ENCODE measurements at regions not wholly inside any gene's neighbourhood (a gene's known extent, or its start where the extent isn't known, plus 50 kb on each side); places are given as distances from the start of the nearest gene placed in this dataset.

DNA sequence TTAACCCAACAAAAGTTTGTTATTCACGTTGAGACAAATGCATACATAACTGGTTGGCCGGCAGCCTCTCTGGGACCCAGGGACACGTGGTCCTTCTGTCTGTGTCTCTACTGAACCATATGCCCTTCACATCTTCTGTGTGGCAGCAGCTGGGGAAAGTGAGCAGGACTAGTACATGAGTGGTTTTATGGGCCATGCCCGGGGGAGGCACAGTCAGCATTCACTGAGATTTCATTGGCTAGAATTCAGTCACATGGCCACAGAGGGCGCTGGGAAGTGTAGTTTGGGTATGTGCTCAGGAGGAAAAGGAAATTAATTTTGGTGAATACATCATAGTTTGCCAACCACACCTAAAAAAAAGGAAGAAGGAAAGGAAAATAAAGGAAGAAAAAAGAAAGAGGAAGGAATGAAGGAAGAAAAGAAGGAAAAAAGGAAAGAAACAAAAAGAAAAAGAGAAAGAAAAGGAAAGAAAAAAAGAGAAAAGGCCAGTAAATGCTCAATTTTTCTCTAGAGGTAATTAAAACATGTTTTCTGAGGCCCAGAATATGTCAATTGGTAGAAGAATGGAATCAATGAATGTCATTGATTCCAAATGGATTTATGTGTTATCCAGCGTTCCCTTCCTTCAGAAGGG, 55.9 kb upstream of the KIRREL3 start:
- Mint-ChIP-seq H3K27me3 (peaks cover 1% of the 10 kb centered on the region), H3K27ac (no peak overlapping the region), H3K4me1 (ENCODE audit: low read depth) (no peaks in the 10 kb centered on the region), H3K4me3 (no peak overlapping the region), H3K36me3 (ENCODE audit: low read depth) (no peaks in the 10 kb centered on the region), H3K9me3 (no peaks in the 10 kb centered on the region)
- ATAC-seq, result no peak
- intact Hi-C loops (cut with micrococcal nuclease), result no loop called here
- ChIA-PET CTCF (no interaction called here), POLR2A (no interaction called here)
- peak; percentile 2 for DNase-seq
- TF ChIP-seq, protein P1, sequence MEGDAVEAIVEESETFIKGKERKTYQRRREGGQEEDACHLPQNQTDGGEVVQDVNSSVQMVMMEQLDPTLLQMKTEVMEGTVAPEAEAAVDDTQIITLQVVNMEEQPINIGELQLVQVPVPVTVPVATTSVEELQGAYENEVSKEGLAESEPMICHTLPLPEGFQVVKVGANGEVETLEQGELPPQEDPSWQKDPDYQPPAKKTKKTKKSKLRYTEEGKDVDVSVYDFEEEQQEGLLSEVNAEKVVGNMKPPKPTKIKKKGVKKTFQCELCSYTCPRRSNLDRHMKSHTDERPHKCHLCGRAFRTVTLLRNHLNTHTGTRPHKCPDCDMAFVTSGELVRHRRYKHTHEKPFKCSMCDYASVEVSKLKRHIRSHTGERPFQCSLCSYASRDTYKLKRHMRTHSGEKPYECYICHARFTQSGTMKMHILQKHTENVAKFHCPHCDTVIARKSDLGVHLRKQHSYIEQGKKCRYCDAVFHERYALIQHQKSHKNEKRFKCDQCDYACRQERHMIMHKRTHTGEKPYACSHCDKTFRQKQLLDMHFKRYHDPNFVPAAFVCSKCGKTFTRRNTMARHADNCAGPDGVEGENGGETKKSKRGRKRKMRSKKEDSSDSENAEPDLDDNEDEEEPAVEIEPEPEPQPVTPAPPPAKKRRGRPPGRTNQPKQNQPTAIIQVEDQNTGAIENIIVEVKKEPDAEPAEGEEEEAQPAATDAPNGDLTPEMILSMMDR (IDR thresholded peaks at IDR 0.05), result no peak

DNA sequence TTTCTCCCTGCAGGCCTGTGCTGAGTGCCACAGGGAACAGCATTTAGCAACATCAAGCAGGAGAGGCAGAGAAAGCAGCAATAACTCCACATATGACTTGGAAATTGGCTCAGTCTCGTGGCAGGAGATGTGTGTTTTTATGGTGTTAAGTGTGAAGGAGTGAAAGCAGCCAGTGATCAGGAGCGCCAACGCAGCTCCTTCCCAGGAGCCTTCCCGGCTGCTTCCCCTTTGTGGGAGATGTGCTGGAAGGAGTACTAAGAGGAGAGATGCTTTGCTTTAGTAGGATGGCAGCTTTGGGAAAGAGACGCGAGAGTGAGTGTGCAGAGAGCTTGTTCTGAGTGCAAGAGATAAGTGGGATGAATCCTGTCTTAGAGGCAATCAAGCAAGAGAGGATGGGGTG, 54.7 kb upstream of the KIRREL3 start:
- H3K4me1 Mint-ChIP-seq (ENCODE audit: low read depth), result no peaks in the 10 kb centered on the region
- ChIA-PET CTCF (no interaction called here), POLR2A (no interaction called here)
- no peak overlapping the region for H3K4me3 Mint-ChIP-seq
- H3K27ac Mint-ChIP-seq, result no peak overlapping the region
- DNase-seq (no peak), ATAC-seq (no peak)
- H3K9me3 Mint-ChIP-seq, result no peaks in the 10 kb centered on the region
- intact Hi-C loops (cut with micrococcal nuclease), result no loop called here
- TF ChIP-seq, protein P1 (IDR thresholded peaks at IDR 0.05), result no peak
- H3K27me3 Mint-ChIP-seq, result no peaks in the 10 kb centered on the region
- H3K36me3 Mint-ChIP-seq (ENCODE audit: low read depth), result no peaks in the 10 kb centered on the region

DNA sequence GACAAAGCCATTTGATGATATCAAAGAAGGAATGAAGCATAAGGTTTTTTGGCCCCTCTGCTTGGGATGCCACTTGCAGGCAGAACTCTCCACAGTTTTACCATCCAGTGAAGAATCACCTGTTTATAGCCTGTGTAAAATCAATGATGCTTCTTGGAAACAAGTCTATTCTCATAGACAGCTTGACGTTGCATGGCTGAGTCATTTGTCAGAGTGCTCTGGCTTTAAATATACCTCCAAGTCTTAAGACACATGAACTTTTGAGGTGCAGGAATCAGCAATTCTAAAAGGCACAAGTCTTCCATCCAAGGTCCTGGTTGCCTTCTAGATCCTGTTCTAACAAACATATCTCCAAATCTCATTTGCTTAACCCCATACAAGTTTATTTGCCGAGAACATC, 53.6 kb upstream of the KIRREL3 start:
- H3K4me1 Mint-ChIP-seq (ENCODE audit: low read depth), result no peaks in the 10 kb centered on the region
- intact Hi-C loops (cut with micrococcal nuclease), result no loop called here
- ChIA-PET CTCF (no interaction called here), POLR2A (no interaction called here)
- H3K4me3 Mint-ChIP-seq, result no peak overlapping the region
- H3K27ac Mint-ChIP-seq, result no peak overlapping the region
- H3K27me3 Mint-ChIP-seq, result no peaks in the 10 kb centered on the region
- DNase-seq, result no peak
- no peaks in the 10 kb centered on the region for H3K9me3 Mint-ChIP-seq
- TF ChIP-seq, protein P1 (IDR thresholded peaks at IDR 0.05), result no peak
- no peaks in the 10 kb centered on the region for H3K36me3 Mint-ChIP-seq (ENCODE audit: low read depth)
- no peak for ATAC-seq

DNA sequence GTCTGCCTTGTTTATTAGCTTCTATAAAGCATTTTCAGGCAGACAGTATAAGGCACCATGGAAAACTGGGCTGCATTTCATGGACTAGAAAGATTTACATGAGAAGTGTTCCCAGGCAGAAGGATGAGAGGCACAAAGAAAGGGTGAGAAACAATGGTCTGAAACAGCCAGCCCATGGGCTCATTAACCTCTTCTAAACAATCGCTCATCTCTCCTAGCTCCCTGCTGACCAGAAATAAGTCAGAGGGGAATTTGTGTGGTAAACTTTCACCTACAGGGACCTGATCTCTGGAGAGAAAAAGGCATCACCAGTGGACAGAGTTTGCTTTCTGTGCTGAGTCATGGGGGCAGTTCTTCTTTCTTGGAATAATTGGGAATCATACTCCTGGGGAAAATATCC, 51.8 kb upstream of the KIRREL3 start:
- Mint-ChIP-seq H3K36me3 (ENCODE audit: low read depth) (no peaks in the 10 kb centered on the region), H3K27ac (no peak overlapping the region), H3K4me3 (no peak overlapping the region), H3K9me3 (no peaks in the 10 kb centered on the region), H3K27me3 (no peaks in the 10 kb centered on the region), H3K4me1 (ENCODE audit: low read depth) (no peaks in the 10 kb centered on the region)
- CTCF ChIA-PET, result no interaction called here
- DNase-seq (no peak), ATAC-seq (no peak)
- TF ChIP-seq, protein P1 (IDR thresholded peaks at IDR 0.05), result no peak
- POLR2A ChIA-PET, result no interaction called here
- intact Hi-C loops (cut with micrococcal nuclease), result no loop called here
